IPS-20b (cell line): ENCODE measurements at regions not wholly inside any gene's neighbourhood (a gene's known extent, or its start where the extent isn't known, plus 50 kb on each side); places are given as distances from the start of the nearest gene placed in this dataset.

Experiments used
- H3K27ac ChIP-seq: one replicate; pipeline ENCODE4 v1.5.1; 2013; ENCODE audit warnings: low read length
- H3K27me3 ChIP-seq: 2 replicates; pipeline ENCODE4 v1.6.1; 2013; ENCODE audit warnings: mild to moderate bottlenecking, low read length, inconsistent platforms; ENCODE audit not compliant: insufficient read depth
- H3K36me3 ChIP-seq: 2 replicates; pipeline ENCODE4 v1.6.1; 2013; ENCODE audit warnings: low read depth, mild to moderate bottlenecking, inconsistent platforms, low read length, moderate library complexity; ENCODE audit not compliant: insufficient read depth
- H3K4me1 ChIP-seq: 2 replicates; pipeline ENCODE4 v1.6.1; 2013; ENCODE audit warnings: mild to moderate bottlenecking, control low read depth, inconsistent platforms, low read length, moderate library complexity; ENCODE audit not compliant: insufficient read depth
- H3K4me3 ChIP-seq: 2 replicates; pipeline ENCODE4 v1.5.1; 2013; ENCODE audit warnings: mild to moderate bottlenecking, low read length, inconsistent platforms
- H3K9ac ChIP-seq: 2 replicates; pipeline ENCODE4 v1.6.1; 2013; ENCODE audit warnings: low read depth, mild to moderate bottlenecking, inconsistent platforms, low read length, moderate library complexity
- H3K9me3 ChIP-seq: 2 replicates; pipeline ENCODE4 v1.6.1; 2013; ENCODE audit warnings: mild to moderate bottlenecking, low read depth, low read length, inconsistent platforms; ENCODE audit not compliant: insufficient read depth

DNA sequence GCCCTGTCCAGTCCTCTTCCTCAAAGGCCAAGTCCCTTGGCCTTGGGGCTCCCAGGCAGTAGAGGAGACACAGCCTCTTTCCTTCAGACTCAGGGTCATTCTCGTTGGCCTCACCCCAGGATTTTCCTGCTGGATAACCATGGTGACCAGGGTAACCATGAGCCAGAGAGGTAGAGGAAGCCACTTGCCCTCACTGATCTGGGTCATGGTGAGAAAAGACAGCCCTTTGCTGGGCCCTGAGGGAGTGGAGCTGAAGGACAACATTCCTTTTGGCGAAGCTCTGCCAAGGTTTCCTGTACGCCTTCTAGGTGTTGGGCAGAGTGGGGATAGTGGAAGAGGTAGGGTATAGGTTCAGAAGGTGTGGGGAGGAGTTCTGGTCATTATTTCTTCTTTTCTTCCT lies 53.1 kb upstream of the WNT4 start:
- H3K27me3 ChIP-seq, result no peaks in the 10 kb centered on the region
- no peaks in the 10 kb centered on the region for H3K4me1 ChIP-seq
- no peaks in the 10 kb centered on the region for H3K36me3 ChIP-seq
- no peaks in the 10 kb centered on the region for H3K9me3 ChIP-seq
- H3K9ac ChIP-seq, result no peak overlapping the region
- no peak overlapping the region for H3K4me3 ChIP-seq
- no peak overlapping the region for H3K27ac ChIP-seq

DNA sequence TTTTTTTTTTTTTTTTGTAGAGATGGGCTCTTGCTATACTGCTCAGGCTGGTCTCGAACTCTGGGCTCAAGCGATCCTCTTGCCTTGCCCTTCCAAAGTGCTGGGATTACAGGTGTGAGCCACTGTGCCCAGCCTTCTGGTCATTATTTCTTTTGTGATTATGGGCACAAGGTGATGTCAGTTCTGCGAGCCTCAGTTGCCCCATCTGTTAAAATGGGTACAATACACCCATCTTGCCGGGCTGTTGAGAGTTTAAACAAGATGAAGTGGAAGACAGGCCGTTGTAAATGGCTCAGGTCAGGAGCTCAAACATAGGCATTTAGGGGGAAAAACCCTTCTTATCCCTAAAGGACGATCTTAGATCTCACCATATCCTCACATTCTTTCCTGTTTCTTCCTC lies 53.7 kb upstream of the WNT4 start:
- H3K4me3 ChIP-seq, result no peak overlapping the region
- no peaks in the 10 kb centered on the region for H3K9me3 ChIP-seq
- H3K36me3 ChIP-seq, result no peaks in the 10 kb centered on the region
- H3K27ac ChIP-seq, result no peak overlapping the region
- no peaks in the 10 kb centered on the region for H3K27me3 ChIP-seq
- H3K4me1 ChIP-seq, result no peaks in the 10 kb centered on the region
- no peak overlapping the region for H3K9ac ChIP-seq

DNA sequence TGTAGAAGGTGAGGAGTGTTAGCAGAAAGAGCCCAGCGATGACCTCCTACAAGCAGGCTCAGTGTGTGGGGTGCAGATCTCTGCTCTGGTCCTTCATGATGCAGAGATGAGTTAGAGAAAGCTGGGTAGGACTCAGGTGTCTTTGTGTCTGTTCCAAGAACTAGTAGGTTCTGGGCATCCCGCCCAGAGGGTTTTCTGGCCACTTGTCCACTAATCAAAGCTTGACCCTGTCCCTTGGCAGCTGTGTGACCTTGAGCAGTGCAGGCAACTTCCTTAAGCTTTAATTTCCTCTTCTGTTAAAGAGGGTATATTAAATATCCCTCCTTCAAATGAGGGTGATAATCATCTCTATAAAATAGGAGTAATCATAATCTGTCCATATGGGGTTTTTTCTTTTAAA lies 54.7 kb upstream of the WNT4 start:
- no peak overlapping the region for H3K27ac ChIP-seq
- no peaks in the 10 kb centered on the region for H3K27me3 ChIP-seq
- no peak overlapping the region for H3K9ac ChIP-seq
- H3K9me3 ChIP-seq, result no peaks in the 10 kb centered on the region
- no peak overlapping the region for H3K4me3 ChIP-seq
- no peaks in the 10 kb centered on the region for H3K36me3 ChIP-seq
- H3K4me1 ChIP-seq, result no peaks in the 10 kb centered on the region

DNA sequence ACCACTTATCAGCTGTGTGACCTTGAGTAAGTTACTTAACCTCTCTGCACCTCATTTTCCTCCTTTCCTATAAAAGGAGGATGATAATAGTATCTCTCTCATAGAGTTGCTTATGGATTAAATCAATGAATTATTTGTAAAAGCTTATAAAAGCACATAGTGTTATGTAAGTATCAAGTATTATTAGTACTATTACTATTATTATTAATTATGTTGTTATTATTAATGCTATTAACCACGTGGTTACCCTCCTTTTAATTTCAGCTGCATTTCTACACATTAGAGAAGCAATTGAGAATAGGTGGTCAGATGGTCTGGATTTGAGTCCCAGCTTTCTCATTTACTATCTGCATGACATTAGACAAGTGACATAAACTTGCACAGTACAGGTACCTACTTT lies 58.1 kb upstream of the WNT4 start:
- Histone ChIP-seq H3K27me3 (peaks cover 26% of the 10 kb centered on the region), H3K27ac (no peak overlapping the region), H3K4me3 (no peak overlapping the region), H3K4me1 (no peaks in the 10 kb centered on the region), H3K9ac (no peak overlapping the region), H3K9me3 (no peaks in the 10 kb centered on the region), H3K36me3 (no peaks in the 10 kb centered on the region)

DNA sequence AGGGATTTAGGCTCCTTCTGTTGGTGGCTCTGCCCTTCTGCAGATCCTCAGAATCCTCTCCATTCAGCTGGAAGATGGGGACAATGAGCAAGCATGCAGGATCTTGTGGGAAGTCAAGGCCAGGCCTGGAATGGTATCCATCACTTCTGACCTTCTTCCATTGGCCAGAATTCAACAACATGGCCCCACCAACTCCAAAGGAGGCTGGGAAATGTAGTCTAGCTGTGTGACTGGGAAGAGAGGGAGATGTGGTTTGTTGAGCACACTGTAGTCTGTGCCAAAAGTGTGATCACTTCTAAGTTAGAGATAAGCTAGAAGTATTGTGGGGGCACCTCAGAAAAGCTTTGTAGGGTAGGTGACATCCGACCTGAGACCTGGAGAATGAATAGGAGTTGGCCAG lies 60.4 kb upstream of the WNT4 start:
- Histone ChIP-seq H3K4me1 (no peaks in the 10 kb centered on the region; the same call in 1 of the 2 replicates), H3K36me3 (no peaks in the 10 kb centered on the region), H3K9me3 (no peaks in the 10 kb centered on the region), H3K4me3 (no peak overlapping the region), H3K27ac (no peak overlapping the region), H3K27me3 (peaks cover 42% of the 10 kb centered on the region), H3K9ac (no peak overlapping the region)

DNA sequence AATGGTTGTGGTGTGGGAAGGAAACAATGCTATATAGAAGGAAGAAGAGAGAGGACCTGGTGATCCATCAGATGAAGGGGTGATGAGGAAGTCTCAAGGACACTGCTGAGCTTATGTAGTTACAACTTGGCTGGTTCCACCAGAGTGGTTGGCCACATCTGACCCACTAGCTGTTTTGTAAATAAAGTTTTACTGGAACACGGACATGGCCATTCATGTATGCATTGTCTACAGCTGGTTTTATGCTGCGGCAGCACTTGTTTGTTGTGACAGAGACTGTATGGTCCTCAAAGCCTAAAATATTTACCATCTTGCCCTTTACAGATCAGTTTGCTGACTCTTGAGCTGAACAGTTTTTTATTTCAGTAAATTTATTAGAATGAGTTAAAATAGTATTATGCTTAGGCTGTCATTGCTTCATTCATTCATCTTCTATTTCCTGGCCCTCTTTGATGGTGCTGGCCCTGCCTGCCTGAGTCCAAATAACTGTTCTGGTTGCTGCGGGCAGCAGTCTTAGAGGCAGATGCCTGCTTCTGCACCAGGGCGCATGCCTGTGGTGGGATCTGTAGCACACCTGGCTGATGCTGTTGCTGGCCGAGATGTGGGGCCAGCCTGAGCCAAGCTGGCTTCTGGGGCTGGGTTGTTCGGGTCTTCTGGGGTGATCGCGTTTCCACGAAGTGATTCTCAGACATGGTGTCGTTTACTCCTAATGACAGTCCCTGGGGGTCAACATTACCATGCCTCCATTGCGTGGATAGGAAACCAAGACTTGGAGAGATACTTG lies 61.4 kb upstream of the WNT4 start:
- H3K4me3 ChIP-seq, result no peak overlapping the region
- H3K27me3 ChIP-seq, result peaks cover 44% of the 10 kb centered on the region
- no peaks in the 10 kb centered on the region for H3K36me3 ChIP-seq
- H3K27ac ChIP-seq, result no peak overlapping the region
- no peak overlapping the region for H3K9ac ChIP-seq
- H3K9me3 ChIP-seq, result no peaks in the 10 kb centered on the region
- H3K4me1 ChIP-seq, result peaks cover 2% of the 10 kb centered on the region

DNA sequence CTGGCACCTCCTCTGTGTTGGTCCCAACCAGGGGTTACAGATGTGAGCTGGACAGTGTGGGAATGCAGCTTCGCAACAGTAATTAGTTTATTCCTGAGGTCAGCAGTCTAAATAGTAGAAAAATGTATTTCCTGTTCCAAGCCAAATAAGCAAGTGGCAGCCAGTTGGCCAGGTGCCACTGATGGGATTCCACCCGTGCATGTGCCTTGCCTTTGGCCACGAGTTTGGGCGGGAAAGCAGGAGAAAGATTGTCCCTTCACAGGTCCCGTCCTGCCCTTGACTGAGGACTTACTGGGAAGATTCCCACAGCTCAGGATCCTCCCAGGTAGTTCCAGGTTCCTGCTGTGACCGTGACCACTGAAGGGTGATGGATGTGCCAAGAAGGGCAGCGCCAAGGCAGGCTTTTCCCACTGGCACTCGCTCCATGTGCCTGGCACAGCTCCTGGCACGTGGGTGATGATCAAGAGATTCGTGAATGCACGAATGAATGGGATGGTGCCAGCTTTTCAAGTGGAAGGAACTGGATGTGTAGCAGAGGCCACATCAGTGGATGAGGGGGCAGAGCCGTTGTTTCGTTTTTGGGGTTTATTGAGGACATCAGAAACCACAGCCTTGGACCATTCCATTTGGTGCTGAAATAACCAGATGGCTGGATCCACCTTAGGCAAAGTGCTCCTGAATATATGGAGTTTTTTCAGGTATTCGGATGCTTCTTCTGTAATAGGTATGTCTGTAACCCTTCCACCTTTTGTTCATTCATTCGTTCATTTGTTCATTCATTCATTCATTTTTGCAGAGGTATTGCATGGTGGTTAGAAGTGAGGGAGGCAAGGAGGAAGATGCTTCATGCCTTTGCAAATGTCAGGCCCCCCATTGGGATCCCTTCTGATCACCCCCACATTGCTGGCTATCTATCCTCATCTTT lies 62.4 kb upstream of the WNT4 start:
- Histone ChIP-seq H3K27ac (no peak overlapping the region), H3K4me1 (peaks cover 5% of the 10 kb centered on the region), H3K4me3 (no peak overlapping the region), H3K27me3 (peaks cover 54% of the 10 kb centered on the region), H3K9me3 (no peaks in the 10 kb centered on the region), H3K36me3 (no peaks in the 10 kb centered on the region), H3K9ac (no peak overlapping the region)

DNA sequence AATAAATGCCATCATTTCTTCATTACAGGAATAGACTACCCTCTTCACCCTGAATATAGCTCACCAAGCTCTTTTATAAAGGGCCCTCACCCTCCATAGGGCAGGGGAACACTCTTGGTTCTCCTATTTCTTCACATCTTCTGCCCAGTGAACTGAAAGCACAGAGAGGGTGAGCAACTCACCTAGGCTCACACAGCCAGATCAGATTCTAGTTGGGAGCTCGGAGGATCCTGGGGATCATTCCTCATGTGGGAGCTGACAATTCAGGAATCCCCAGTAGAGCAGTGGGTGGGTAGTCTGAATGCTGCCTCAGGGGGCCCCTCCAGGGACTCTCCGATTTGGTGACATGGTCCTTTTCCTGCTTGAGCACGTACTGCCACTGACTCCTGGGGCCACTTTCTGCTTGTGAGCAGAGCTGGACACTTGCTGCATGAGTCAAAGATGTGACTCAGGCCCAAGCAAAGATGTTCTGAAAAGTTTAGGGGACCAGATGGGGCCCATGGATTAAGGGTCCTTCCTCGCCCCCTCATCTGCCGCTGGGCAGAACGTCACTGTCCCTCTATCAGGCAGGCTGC lies 63.7 kb upstream of the WNT4 start:
- Histone ChIP-seq H3K4me3 (no peak overlapping the region), H3K4me1 (peaks cover 5% of the 10 kb centered on the region), H3K9me3 (no peaks in the 10 kb centered on the region), H3K27me3 (peaks cover 67% of the 10 kb centered on the region), H3K36me3 (no peaks in the 10 kb centered on the region), H3K9ac (no peak overlapping the region), H3K27ac (no peak overlapping the region)

DNA sequence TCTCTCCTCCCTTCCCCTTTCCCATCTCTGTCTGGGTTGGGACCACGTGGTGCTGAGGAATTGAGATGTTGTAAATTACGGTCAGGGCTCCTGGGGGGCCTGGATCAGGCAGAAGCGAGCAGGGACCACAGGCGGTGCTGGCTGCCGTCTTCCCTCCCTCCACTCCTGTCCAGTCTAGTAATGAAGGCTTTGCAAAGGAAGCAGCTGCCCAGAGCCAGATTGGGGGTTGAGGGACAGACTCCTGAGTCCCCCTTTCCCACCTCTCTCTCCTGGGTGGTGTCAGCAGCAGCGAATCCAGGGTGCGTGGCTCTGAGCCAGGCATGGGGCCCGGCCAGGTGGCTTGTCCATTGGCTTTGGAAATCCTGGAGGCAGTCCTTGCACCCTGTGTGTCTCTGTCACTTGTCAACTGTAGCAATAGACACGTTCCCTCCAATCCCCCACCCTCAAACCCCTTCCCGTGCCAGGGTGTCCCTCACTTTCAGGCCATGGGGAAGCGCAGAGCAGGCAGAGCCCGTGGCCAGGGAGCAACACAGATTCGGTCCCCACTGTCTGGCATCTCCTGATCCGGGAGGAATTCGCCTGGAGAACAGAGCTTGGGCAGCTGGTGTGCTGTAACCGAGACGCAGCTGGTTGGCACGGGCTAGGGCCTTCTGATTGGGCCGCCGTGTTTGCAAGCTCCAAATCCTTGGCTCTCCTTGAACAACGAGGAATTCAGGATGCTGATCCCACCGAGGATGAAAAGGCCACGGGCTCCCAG lies 64.8 kb upstream of the WNT4 start:
- Histone ChIP-seq H3K27me3 (peaks cover 74% of the 10 kb centered on the region), H3K9ac (no peak overlapping the region)

DNA sequence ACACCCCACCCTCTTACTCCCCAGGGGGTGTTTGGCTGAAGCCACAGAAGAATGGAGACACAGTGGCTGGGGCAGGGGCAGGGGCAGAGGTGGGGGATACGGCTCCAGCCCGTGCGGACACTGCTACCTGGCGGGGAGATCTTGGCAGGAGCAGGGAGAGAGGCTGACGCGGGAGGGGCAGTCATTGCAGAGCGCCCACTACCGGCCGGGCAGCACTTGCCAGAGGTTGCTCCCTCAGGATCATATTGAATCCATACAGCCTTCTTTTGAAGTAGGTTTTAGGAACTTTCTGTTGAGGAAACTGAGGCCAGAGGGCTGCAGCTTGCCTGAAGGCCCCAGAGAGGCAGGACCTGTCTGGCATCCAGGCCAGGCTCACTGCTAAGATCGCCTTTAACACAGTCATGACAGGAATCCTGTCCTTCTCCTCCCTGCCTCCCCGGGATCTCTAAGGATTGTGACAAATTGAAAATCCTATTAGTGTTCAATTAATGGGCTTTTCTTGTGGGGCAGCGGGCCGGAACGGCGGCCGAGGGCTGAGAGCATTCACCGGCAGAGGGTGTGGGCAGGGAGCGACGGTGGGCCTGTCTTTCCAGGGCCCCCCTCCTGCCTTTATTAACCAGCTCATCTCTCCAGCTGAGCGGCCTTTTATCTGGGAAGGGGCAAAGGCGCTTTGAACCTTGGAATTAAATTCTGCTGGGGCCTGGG lies 65.5 kb upstream of the WNT4 start:
- Histone ChIP-seq H3K27me3 (peaks cover 77% of the 10 kb centered on the region), H3K27ac (no peak overlapping the region), H3K4me3 (no peak overlapping the region; the same call in 1 of the 2 replicates), H3K4me1 (peaks cover 9% of the 10 kb centered on the region), H3K9ac (no peak overlapping the region), H3K9me3 (no peaks in the 10 kb centered on the region), H3K36me3 (no peaks in the 10 kb centered on the region)

More for the DNA sequence above, 64.8 kb upstream of the WNT4 start:
- Histone ChIP-seq H3K36me3 (no peaks in the 10 kb centered on the region), H3K4me3 (no peak overlapping the region), H3K9me3 (no peaks in the 10 kb centered on the region), H3K27ac (no peak overlapping the region), H3K4me1 (peaks cover 6% of the 10 kb centered on the region)

DNA sequence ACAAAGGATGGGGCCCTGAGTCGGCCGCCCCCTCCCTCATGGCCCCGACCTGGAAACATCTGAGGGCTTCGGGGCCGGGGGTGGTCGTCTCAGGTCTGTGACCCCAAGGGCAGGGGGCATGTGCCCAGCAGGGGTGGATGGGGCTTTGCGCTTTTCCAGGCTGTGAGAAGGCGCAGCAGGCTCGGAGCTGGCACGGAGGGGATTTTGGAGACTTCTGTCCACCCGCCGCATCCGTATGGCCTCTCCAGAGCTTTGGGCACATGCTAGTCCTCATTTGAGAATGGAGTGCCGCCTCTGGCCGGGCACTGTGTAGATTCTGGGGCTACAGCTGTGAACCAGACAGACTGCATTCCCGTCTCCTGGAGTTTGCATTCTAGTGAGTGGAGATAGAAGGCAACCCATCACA lies 66.1 kb upstream of the WNT4 start:
- no peaks in the 10 kb centered on the region for H3K36me3 ChIP-seq
- H3K9me3 ChIP-seq, result no peaks in the 10 kb centered on the region
- peaks cover 71% of the 10 kb centered on the region for H3K27me3 ChIP-seq
- H3K4me3 ChIP-seq, result peak overlapping the region; percentile 27
- H3K4me1 ChIP-seq, result peaks cover 9% of the 10 kb centered on the region
- no peak overlapping the region for H3K9ac ChIP-seq
- no peak overlapping the region for H3K27ac ChIP-seq
